Testis (tissue), 2 donors: ENCODE measurements at regions not wholly inside any gene's neighbourhood (a gene's known extent, or its start where the extent isn't known, plus 50 kb on each side); places are given as distances from the start of the nearest gene placed in this dataset.
"Not testable (repeated sequence)": the region's sequence is repeated elsewhere in the genome, so short reads cannot be mapped to it uniquely, and the experiment has no call there.

Source experiments
- DNase-seq: peaks from one replicate; pipeline ENCODE4 v3.0.0-alpha.2; 2019
- H3K27ac ChIP-seq, 2 donors: fragments of 200-600 bp; sonication (generic); one replicate each; pipeline ENCODE4 v1.5.1; 2019
- H3K27me3 ChIP-seq: fragments of 200-600 bp; sonication (generic); one replicate; pipeline ENCODE4 v1.5.1; 2019
- H3K36me3 ChIP-seq: fragments of 200-600 bp; sonication (generic); one replicate; pipeline ENCODE4 v1.5.1; 2017; ENCODE audit warnings: low read depth; ENCODE audit errors: missing control alignments
- H3K4me1 ChIP-seq: fragments of 200-600 bp; sonication (generic); one replicate; pipeline ENCODE4 v1.5.1; 2019
- H3K4me3 ChIP-seq, 2 donors: fragments of 200-600 bp; sonication (generic); one replicate each; pipeline ENCODE4 v1.5.1; 2017 to 2019
- H3K9me3 ChIP-seq: fragments of 200-600 bp; sonication (generic); one replicate; pipeline ENCODE4 v1.5.1; 2017
- CTCF ChIP-seq, 3 experiments: fragments of 450-650 bp in 2 of 3; fragments of 200-600 bp in 1 of 3; sonication (generic) in 1 of 3; IDR thresholded peaks; one replicate each; pipeline ENCODE4 v1.5.1; 2016 to 2019; ENCODE audit warnings: antibody characterized with exemption in 3 of 3, mild to moderate bottlenecking in 2 of 3, moderate library complexity in 1 of 3
- POLR2A ChIP-seq: fragments of 450-650 bp; IDR thresholded peaks from one replicate; pipeline ENCODE4 v1.6.1; 2017; ENCODE audit warnings: antibody characterized with exemption, mild to moderate bottlenecking, moderate library complexity
- WGBS, 2 donors: methylation state at CpG; one replicate each; pipeline ENCODE4 v1.1.5; 2018; 5-methylcytosine and 5-hydroxymethylcytosine counted together
- intact Hi-C: fragments of 100-400 bp; cut with DNase I; formaldehyde crosslinking; loops from one replicate; pipeline ENCODE4 v1.15.1; 2023; ENCODE audit warnings: low total_unique reads

GRCh38 chr2:136281281-136282114 is 163.5 kb upstream of the CXCR4 start:
- no peak for DNase-seq
- intact Hi-C loops: no loop called here
- WGBS, 2 donors: 92 to 96% methylated on average over 5 to 17 of the region's 17 CpGs
- H3K4me1 ChIP-seq: no peaks in the 10 kb centered on the region
- TF ChIP-seq CTCF (IDR thresholded peaks at IDR 0.05) (no peak), POLR2A (no peak)
- no peak overlapping the region for H3K27ac ChIP-seq
- H3K36me3 ChIP-seq: no peaks in the 10 kb centered on the region
- H3K27me3 ChIP-seq: no peaks in the 10 kb centered on the region
- H3K9me3 ChIP-seq: no peaks in the 10 kb centered on the region
- H3K4me3 ChIP-seq: no peak overlapping the region

GRCh38 chr2:136266346-136266745 is 148.4 kb upstream of the CXCR4 start:
- 64 to 67% methylated on average over 3 to 4 of the region's 4 CpGs for WGBS, 2 donors
- H3K9me3 ChIP-seq, intact Hi-C loops, H3K27ac ChIP-seq, H3K27me3 ChIP-seq, H3K4me1 ChIP-seq, DNase-seq, H3K36me3 ChIP-seq, H3K4me3 ChIP-seq: not testable (repeated sequence)

GRCh38 chr2:136259551-136259950 is 141.6 kb upstream of the CXCR4 start:
- TF ChIP-seq CTCF (IDR thresholded peaks at IDR 0.05): no peak
- TF ChIP-seq POLR2A: no peak
- Histone ChIP-seq H3K9me3 (no peaks in the 10 kb centered on the region), H3K36me3 (no peaks in the 10 kb centered on the region), H3K4me1 (no peaks in the 10 kb centered on the region), H3K27ac (no peak overlapping the region), H3K4me3 (no peak overlapping the region), H3K27me3 (no peaks in the 10 kb centered on the region)
- 91 to 92% methylated on average over 3 of the region's 3 CpGs for WGBS, 2 donors
- DNase-seq: no peak
- intact Hi-C loops: no loop called here

- Histone ChIP-seq H3K4me1 (peaks cover 5% of the 10 kb centered on the region), H3K9me3 (no peaks in the 10 kb centered on the region), H3K36me3 (no peaks in the 10 kb centered on the region), H3K27ac (no peak overlapping the region), H3K27me3 (no peaks in the 10 kb centered on the region), H3K4me3 (no peak overlapping the region)
- intact Hi-C loops: no loop called here
- no peak for TF ChIP-seq POLR2A
- TF ChIP-seq CTCF (IDR thresholded peaks at IDR 0.05): no peak
- DNase-seq: no peak
- 34 to 69% methylated on average over 1 of the region's 1 CpG for WGBS, 2 donors
These were observed 139.9 kb upstream of the CXCR4 start for GRCh38 chr2:136257893-136258292.

GRCh38 chr2:136255648-136256461 is 137.9 kb upstream of the CXCR4 start:
- Histone ChIP-seq H3K27ac (no peak overlapping the region), H3K9me3 (no peaks in the 10 kb centered on the region), H3K4me3 (no peak overlapping the region), H3K27me3 (no peaks in the 10 kb centered on the region), H3K4me1 (peaks cover 13% of the 10 kb centered on the region), H3K36me3 (no peaks in the 10 kb centered on the region)
- TF ChIP-seq CTCF (IDR thresholded peaks at IDR 0.05) (no peak), POLR2A (no peak)
- no peak for DNase-seq
- 73 to 84% methylated on average over 9 of the region's 9 CpGs for WGBS, 2 donors
- intact Hi-C loops: no loop called here
